Natural killer cell (primary cell): ENCODE measurements at regions not wholly inside any gene's neighbourhood (a gene's known extent, or its start where the extent isn't known, plus 50 kb on each side); places are given as distances from the start of the nearest gene placed in this dataset.

ENCODE experiments used
- ATAC-seq, 3 donors: fragments of 150-1000 bp in 2 of 3; fragments of 200-7000 bp in 1 of 3; cut with Tn5 transposase; 1 replicate in 1 of 3; 2 replicates in 2 of 3; pipeline ENCODE4 v1.10.0; 2021; ENCODE audit warnings: mild to moderate bottlenecking in 2 of 3, moderate library complexity in 2 of 3
- DNase-seq, 2 donors: peaks; one replicate each; pipeline versions ENCODE4 v3.0.0 to v3.0.0-alpha.2; 2013 to 2021; ENCODE audit warnings: mixed read lengths in 1 of 2
- H3K27ac ChIP-seq: one replicate; pipeline ENCODE4 v1.5.1; 2013; ENCODE audit warnings: mild to moderate bottlenecking, low read length
- H3K27me3 ChIP-seq: one replicate; pipeline ENCODE4 v1.6.1; 2013; ENCODE audit warnings: low read length; ENCODE audit not compliant: control insufficient read depth, insufficient read depth
- H3K36me3 ChIP-seq: one replicate; pipeline ENCODE4 v1.6.1; 2013; ENCODE audit warnings: low read length; ENCODE audit not compliant: control insufficient read depth, insufficient read depth
- H3K4me1 ChIP-seq: one replicate; pipeline ENCODE4 v1.6.1; 2013; ENCODE audit warnings: low read length; ENCODE audit not compliant: control insufficient read depth, insufficient read depth
- H3K4me3 ChIP-seq: one replicate; pipeline ENCODE4 v1.5.1; 2013; ENCODE audit warnings: low read length
- H3K9me3 ChIP-seq: one replicate; pipeline ENCODE4 v1.6.1; 2013; ENCODE audit warnings: low read length; ENCODE audit not compliant: control insufficient read depth, insufficient read depth
- H3K27ac Mint-ChIP-seq, 2 donors: one replicate each; pipeline ENCODE4 v1.8.0; 2022; ENCODE audit warnings: mild to moderate bottlenecking in 2 of 2, mixed read lengths in 2 of 2, moderate library complexity in 1 of 2
- H3K27me3 Mint-ChIP-seq, 2 donors: one replicate each; pipeline ENCODE4 v1.8.0; 2022; ENCODE audit warnings: low read depth in 2 of 2, mixed read lengths in 2 of 2
- H3K36me3 Mint-ChIP-seq: one replicate; pipeline ENCODE4 v1.8.0; 2022; ENCODE audit warnings: mixed read lengths
- H3K4me1 Mint-ChIP-seq, 2 donors: one replicate each; pipeline ENCODE4 v1.8.0; 2022; ENCODE audit warnings: mixed read lengths in 2 of 2
- H3K4me3 Mint-ChIP-seq: one replicate; pipeline ENCODE4 v1.8.0; 2022; ENCODE audit warnings: mild to moderate bottlenecking, moderate library complexity, mixed read lengths
- H3K9me3 Mint-ChIP-seq, 2 donors: one replicate each; pipeline ENCODE4 v1.8.0; 2022; ENCODE audit warnings: mixed read lengths in 2 of 2
- CTCF ChIP-seq: fragments of 200-600 bp; IDR thresholded peaks from one replicate; pipeline ENCODE4 v1.8.0; 2022; ENCODE audit warnings: antibody characterized with exemption
- WGBS: methylation state at CpG from one replicate; pipeline ENCODE4 v1.1.7; 2013; ENCODE audit warnings: missing lambda C conversion rate; ENCODE audit not compliant: insufficient coverage; 5-methylcytosine and 5-hydroxymethylcytosine counted together
- intact Hi-C: fragments of 100-400 bp; cut with micrococcal nuclease; formaldehyde crosslinking; loops from one replicate; pipeline ENCODE4 v1.14.2; 2022

DNA sequence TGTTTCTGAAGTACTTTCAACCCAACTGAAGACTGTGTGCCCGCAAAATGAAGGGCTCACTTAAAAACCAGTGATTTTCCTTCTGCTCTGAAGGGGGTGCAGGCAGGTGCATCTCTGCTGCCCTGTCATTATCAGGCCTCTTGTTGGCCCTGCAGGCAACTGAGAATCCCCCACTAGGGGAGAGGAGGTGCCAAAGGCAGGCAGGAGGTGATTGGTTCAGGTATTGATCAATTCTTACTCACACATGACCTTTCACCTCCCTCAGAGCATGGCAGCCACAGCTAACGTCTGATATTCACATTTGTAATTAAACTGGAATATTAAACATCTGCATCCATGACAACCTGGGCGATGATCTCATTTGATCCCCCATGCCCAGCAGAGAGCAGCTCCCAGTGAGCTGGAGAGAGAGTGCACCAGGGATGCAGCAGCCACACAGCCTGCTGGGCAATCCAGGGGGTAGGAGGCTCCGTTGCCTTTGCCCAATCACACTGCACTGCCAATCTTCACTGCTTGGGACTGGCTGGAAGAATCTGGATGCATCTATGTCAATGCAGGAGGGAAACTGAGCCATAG lies 267.9 kb upstream of the TSHZ3 start:
- H3K9me3 Mint-ChIP-seq, result no peaks in the 10 kb centered on the region
- Histone ChIP-seq H3K9me3 (no peaks in the 10 kb centered on the region), H3K4me3 (no peak overlapping the region), H3K27ac (no peak overlapping the region), H3K27me3 (no peaks in the 10 kb centered on the region), H3K4me1 (no peaks in the 10 kb centered on the region), H3K36me3 (no peaks in the 10 kb centered on the region)
- ATAC-seq (no peak), DNase-seq (no peak)
- H3K4me1 Mint-ChIP-seq, result no peaks in the 10 kb centered on the region
- no peak for TF ChIP-seq CTCF
- WGBS, result 91% methylated on average over 4 of the region's 4 CpGs
- intact Hi-C loops, result no loop called here
- H3K27me3 Mint-ChIP-seq, result peaks cover 0 to 11% of the 10 kb centered on the region in 2 donors
- H3K27ac Mint-ChIP-seq, result no peak overlapping the region
- no peak overlapping the region for H3K4me3 Mint-ChIP-seq
- H3K36me3 Mint-ChIP-seq, result no peaks in the 10 kb centered on the region

- Mint-ChIP-seq H3K4me1 (no peaks in the 10 kb centered on the region), H3K4me3 (no peak overlapping the region), H3K27ac (no peak overlapping the region), H3K36me3 (no peaks in the 10 kb centered on the region), H3K9me3 (no peaks in the 10 kb centered on the region), H3K27me3 (peaks cover 4 to 7% of the 10 kb centered on the region in 2 donors)
- H3K27me3 ChIP-seq, result no peaks in the 10 kb centered on the region
- H3K36me3 ChIP-seq, result no peaks in the 10 kb centered on the region
- no peak overlapping the region for H3K4me3 ChIP-seq
- H3K4me1 ChIP-seq, result no peaks in the 10 kb centered on the region
- WGBS, result 88% methylated on average over 4 of the region's 4 CpGs
- ATAC-seq, result no peak
- H3K27ac ChIP-seq, result no peak overlapping the region
- no peak for TF ChIP-seq CTCF
- no peaks in the 10 kb centered on the region for H3K9me3 ChIP-seq
- no peak for DNase-seq
- intact Hi-C loops, result no loop called here
These were observed 275.8 kb upstream of the TSHZ3 start for GRCh38 chr19:31625056-31625455.

- Mint-ChIP-seq H3K9me3 (no peaks in the 10 kb centered on the region), H3K4me1 (no peaks in the 10 kb centered on the region), H3K36me3 (no peaks in the 10 kb centered on the region), H3K4me3 (no peak overlapping the region), H3K27me3 (peaks cover 4 to 7% of the 10 kb centered on the region in 2 donors), H3K27ac (no peak overlapping the region)
- no peak for ATAC-seq
- H3K27ac ChIP-seq, result no peak overlapping the region
- H3K4me1 ChIP-seq, result no peaks in the 10 kb centered on the region
- no peak for TF ChIP-seq CTCF
- no peaks in the 10 kb centered on the region for H3K27me3 ChIP-seq
- intact Hi-C loops, result no loop called here
- H3K4me3 ChIP-seq, result no peak overlapping the region
- H3K9me3 ChIP-seq, result no peaks in the 10 kb centered on the region
- no peak for DNase-seq
- 75% methylated on average over 1 of the region's 1 CpG for WGBS
- no peaks in the 10 kb centered on the region for H3K36me3 ChIP-seq
These were observed 276.3 kb upstream of the TSHZ3 start for GRCh38 chr19:31625575-31625974.

DNA sequence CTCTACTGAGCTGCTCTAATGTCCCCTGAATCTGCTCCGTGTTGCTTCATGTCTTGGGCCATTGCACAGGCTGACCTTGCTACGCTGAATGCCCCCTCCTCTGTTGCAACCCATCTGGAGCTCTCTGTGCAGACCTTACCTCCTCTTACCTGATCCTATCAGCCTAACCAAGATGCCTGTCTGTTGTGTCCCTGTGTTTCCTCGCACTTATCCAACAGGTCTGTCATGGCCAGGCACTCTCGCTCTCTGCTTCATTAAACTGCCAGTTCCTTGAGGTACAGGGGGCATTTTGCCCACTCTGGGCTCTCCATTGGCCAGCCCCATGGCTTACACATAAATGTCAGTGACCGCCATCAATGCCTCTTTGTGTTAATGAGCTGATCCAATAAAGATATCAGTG lies 277.7 kb upstream of the TSHZ3 start:
- Mint-ChIP-seq H3K9me3 (no peaks in the 10 kb centered on the region), H3K4me1 (no peaks in the 10 kb centered on the region), H3K36me3 (no peaks in the 10 kb centered on the region), H3K4me3 (no peak overlapping the region), H3K27ac (no peak overlapping the region), H3K27me3 (peaks cover 4 to 7% of the 10 kb centered on the region in 2 donors)
- ATAC-seq (no peak), DNase-seq (no peak)
- Histone ChIP-seq H3K27me3 (no peaks in the 10 kb centered on the region), H3K4me3 (no peak overlapping the region), H3K9me3 (no peaks in the 10 kb centered on the region), H3K36me3 (no peaks in the 10 kb centered on the region), H3K27ac (no peak overlapping the region), H3K4me1 (no peaks in the 10 kb centered on the region)
- no peak for TF ChIP-seq CTCF
- 77% methylated on average over 5 of the region's 5 CpGs for WGBS
- intact Hi-C loops, result no loop called here
